ENCODE measurements at regions not wholly inside any gene's neighbourhood (a gene's known extent, or its start where the extent isn't known, plus 50 kb on each side); places are given as distances from the start of the nearest gene placed in this dataset.

- Histone ChIP-seq H3K4me3 (no peak overlapping the region), H3K27me3 (no peaks in the 10 kb centered on the region), H3K27ac (no peak overlapping the region), H3K36me3 (no peaks in the 10 kb centered on the region), H3K9me3 (no peaks in the 10 kb centered on the region), H3K4me1 (no peaks in the 10 kb centered on the region)
- intact Hi-C loops (cut with DNase I): loop anchor here (10.0 kb wide), 2 partner anchors 732 to 1062 kb away; no protein-coding TSS in a partner anchor
- no peak for TF ChIP-seq POLR2AphosphoS5 (IDR thresholded peaks at IDR 0.05; ENCODE audit: insufficient read depth in 1 of 2, low read depth in 1 of 2)
- no peak for TF ChIP-seq POLR2A (IDR thresholded peaks at IDR 0.05)
- no peak for TF ChIP-seq CTCF (IDR thresholded peaks at IDR 0.05)
- no peak for DNase-seq (ENCODE audit: extremely low spot score in 2 of 2)
These were observed 409.4 kb downstream of the PCDH18 start for GRCh38 chr4:137122876-137123275.

- no peaks in the 10 kb centered on the region for H3K9me3 ChIP-seq
- H3K36me3 ChIP-seq: no peaks in the 10 kb centered on the region
- TF ChIP-seq POLR2AphosphoS5 (IDR thresholded peaks at IDR 0.05; ENCODE audit: insufficient read depth in 1 of 2, low read depth in 1 of 2): no peak
- no peak for TF ChIP-seq POLR2A (IDR thresholded peaks at IDR 0.05)
- TF ChIP-seq CTCF (IDR thresholded peaks at IDR 0.05): no peak
- intact Hi-C loops (cut with DNase I): no loop called here
- no peak for DNase-seq (ENCODE audit: extremely low spot score in 2 of 2)
- no peaks in the 10 kb centered on the region for H3K4me1 ChIP-seq
- H3K4me3 ChIP-seq: no peak overlapping the region
- no peaks in the 10 kb centered on the region for H3K27me3 ChIP-seq
- H3K27ac ChIP-seq: no peak overlapping the region
These were observed 416.1 kb downstream of the PCDH18 start for GRCh38 chr4:137116144-137116543.

- no peaks in the 10 kb centered on the region for H3K9me3 ChIP-seq
- DNase-seq (ENCODE audit: extremely low spot score in 2 of 2): no peak
- H3K36me3 ChIP-seq: no peaks in the 10 kb centered on the region
- intact Hi-C loops (cut with DNase I): no loop called here
- no peaks in the 10 kb centered on the region for H3K27me3 ChIP-seq
- H3K4me1 ChIP-seq: no peaks in the 10 kb centered on the region
- H3K4me3 ChIP-seq: no peak overlapping the region
- H3K27ac ChIP-seq: no peak overlapping the region
- TF ChIP-seq CTCF (IDR thresholded peaks at IDR 0.05) (no peak), POLR2AphosphoS5 (IDR thresholded peaks at IDR 0.05; ENCODE audit: insufficient read depth in 1 of 2, low read depth in 1 of 2) (no peak), POLR2A (IDR thresholded peaks at IDR 0.05) (no peak)
These were observed 425.6 kb downstream of the PCDH18 start for GRCh38 chr4:137106733-137107132.

- TF ChIP-seq POLR2A (IDR thresholded peaks at IDR 0.05): no peak
- TF ChIP-seq POLR2AphosphoS5 (IDR thresholded peaks at IDR 0.05; ENCODE audit: insufficient read depth in 1 of 2, low read depth in 1 of 2): no peak
- TF ChIP-seq CTCF (IDR thresholded peaks at IDR 0.05): no peak
- Histone ChIP-seq H3K36me3 (no peaks in the 10 kb centered on the region), H3K4me3 (no peak overlapping the region), H3K9me3 (no peaks in the 10 kb centered on the region), H3K4me1 (no peaks in the 10 kb centered on the region), H3K27me3 (no peaks in the 10 kb centered on the region), H3K27ac (no peak overlapping the region)
- DNase-seq (ENCODE audit: extremely low spot score in 2 of 2): no peak
- intact Hi-C loops (cut with DNase I): no loop called here
These were observed 426.0 kb downstream of the PCDH18 start for GRCh38 chr4:137106287-137106686.

GRCh38 chr4:137090951-137091350, 441.3 kb downstream of the PCDH18 start:
- intact Hi-C loops (cut with DNase I): no loop called here
- H3K4me3 ChIP-seq: no peak overlapping the region
- no peaks in the 10 kb centered on the region for H3K4me1 ChIP-seq
- no peak overlapping the region for H3K27ac ChIP-seq
- no peaks in the 10 kb centered on the region for H3K36me3 ChIP-seq
- DNase-seq (ENCODE audit: extremely low spot score in 2 of 2): no peak
- no peaks in the 10 kb centered on the region for H3K9me3 ChIP-seq
- no peaks in the 10 kb centered on the region for H3K27me3 ChIP-seq
- TF ChIP-seq POLR2A (IDR thresholded peaks at IDR 0.05) (no peak), CTCF (IDR thresholded peaks at IDR 0.05) (no peak)

All from vagina (tissue), 2 donors.